Mesenchymal stem cell (in vitro differentiated cells and primary cell): ENCODE measurements at regions not wholly inside any gene's neighbourhood (a gene's known extent, or its start where the extent isn't known, plus 50 kb on each side); places are given as distances from the start of the nearest gene placed in this dataset.

Source experiments
- DNase-seq: peaks from one replicate; pipeline ENCODE4 v3.0.0-alpha.2; 2013
- H2AFZ ChIP-seq: one replicate; pipeline ENCODE4 v1.6.1; 2013; ENCODE audit warnings: low read depth, mild to moderate bottlenecking, control low read depth, inconsistent platforms, low read length, moderate library complexity
- H2AK5ac ChIP-seq: 2 replicates; pipeline ENCODE4 v1.6.1; 2013; ENCODE audit warnings: low read length, moderate library complexity, mild to moderate bottlenecking, inconsistent platforms; ENCODE audit not compliant: severe bottlenecking
- H2BK120ac ChIP-seq: one replicate; pipeline ENCODE4 v1.6.1; 2013; ENCODE audit warnings: low read depth, mild to moderate bottlenecking, inconsistent platforms, low read length, moderate library complexity
- H2BK12ac ChIP-seq, 2 experiments: one replicate each; pipeline ENCODE4 v1.6.1; 2013; ENCODE audit warnings: inconsistent platforms in 2 of 2, low read length in 2 of 2, mild to moderate bottlenecking in 2 of 2, moderate library complexity in 2 of 2, control low read depth in 1 of 2
- H2BK15ac ChIP-seq: one replicate; pipeline ENCODE4 v1.6.1; 2013; ENCODE audit warnings: mild to moderate bottlenecking, low read depth, inconsistent platforms; ENCODE audit not compliant: poor library complexity, severe bottlenecking
- H2BK5ac ChIP-seq: 2 replicates; pipeline ENCODE4 v1.6.1; 2013; ENCODE audit warnings: low read depth, mild to moderate bottlenecking, low read length, control low read depth, inconsistent platforms; ENCODE audit not compliant: poor library complexity, severe bottlenecking
- H3K14ac ChIP-seq, 2 experiments: one replicate each; pipeline ENCODE4 v1.6.1; 2013; ENCODE audit warnings: inconsistent platforms in 2 of 2, low read length in 2 of 2, control low read depth in 1 of 2, mild to moderate bottlenecking in 1 of 2, moderate library complexity in 1 of 2
- H3K18ac ChIP-seq, 2 experiments: one replicate each; pipeline ENCODE4 v1.6.1; 2013; ENCODE audit warnings: inconsistent platforms in 2 of 2, low read length in 2 of 2, control low read depth in 1 of 2, low read depth in 1 of 2, mild to moderate bottlenecking in 1 of 2
- H3K23ac ChIP-seq, 2 experiments: one replicate each; pipeline ENCODE4 v1.6.1; 2013; ENCODE audit warnings: inconsistent platforms in 2 of 2, low read length in 2 of 2, mild to moderate bottlenecking in 2 of 2, moderate library complexity in 2 of 2, control low read depth in 1 of 2
- H3K27ac ChIP-seq: 2 replicates; pipeline ENCODE4 v1.5.1; 2013; ENCODE audit warnings: mild to moderate bottlenecking, moderate library complexity, low read length, control low read depth, inconsistent platforms; ENCODE audit not compliant: poor library complexity, severe bottlenecking
- H3K27me3 ChIP-seq, 2 experiments: 2 replicates each; pipeline versions ENCODE4 v1.6.1 to v1.7.0; 2013; ENCODE audit warnings: low read length in 2 of 2, mild to moderate bottlenecking in 2 of 2, moderate library complexity in 2 of 2, control low read depth in 1 of 2, inconsistent platforms in 1 of 2; ENCODE audit not compliant: control insufficient read depth in 1 of 2, insufficient read depth in 1 of 2
- H3K36me3 ChIP-seq, 2 experiments: 2 replicates each; pipeline versions ENCODE4 v1.6.1 to v1.7.0; 2013; ENCODE audit warnings: low read length in 2 of 2, control low read depth in 1 of 2, inconsistent platforms in 1 of 2, low read depth in 1 of 2, mild to moderate bottlenecking in 1 of 2; ENCODE audit not compliant: insufficient read depth in 2 of 2, control insufficient read depth in 1 of 2
- H3K4ac ChIP-seq, 2 experiments: one replicate each; pipeline ENCODE4 v1.6.1; 2013; ENCODE audit warnings: inconsistent platforms in 2 of 2, low read length in 2 of 2, mild to moderate bottlenecking in 2 of 2, moderate library complexity in 2 of 2, control low read depth in 1 of 2, low read depth in 1 of 2
- H3K4me1 ChIP-seq: 2 replicates; pipeline ENCODE4 v1.6.1; 2013; ENCODE audit warnings: low read depth, low read length, control low read depth; ENCODE audit not compliant: control insufficient read depth, insufficient read depth
- H3K4me2 ChIP-seq: 2 replicates; pipeline ENCODE4 v1.6.1; 2013; ENCODE audit warnings: low read length, mild to moderate bottlenecking, inconsistent platforms; ENCODE audit not compliant: poor library complexity, severe bottlenecking
- H3K4me3 ChIP-seq, 2 experiments: 2 replicates each; pipeline versions ENCODE4 v1.5.1 to v1.7.0; 2013; ENCODE audit warnings: low read length in 2 of 2, mild to moderate bottlenecking in 2 of 2, control low read depth in 1 of 2, low read depth in 1 of 2; ENCODE audit not compliant: insufficient read depth in 1 of 2
- H3K79me1 ChIP-seq: replicated peaks from 2 replicates; pipeline ENCODE4 v1.6.1; 2013; ENCODE audit warnings: mild to moderate bottlenecking, control low read depth, low read length, inconsistent platforms; ENCODE audit not compliant: poor library complexity, severe bottlenecking
- H3K9ac ChIP-seq: 2 replicates; pipeline ENCODE4 v1.7.0; 2013; ENCODE audit warnings: mild to moderate bottlenecking, low read length, moderate library complexity
- H3K9me3 ChIP-seq: 2 replicates; pipeline ENCODE4 v1.7.0; 2013; ENCODE audit warnings: mild to moderate bottlenecking, low read length; ENCODE audit not compliant: control insufficient read depth
- H4K8ac ChIP-seq: one replicate; pipeline ENCODE4 v1.6.1; 2013; ENCODE audit warnings: inconsistent platforms, mild to moderate bottlenecking, low read length, moderate library complexity
- H4K91ac ChIP-seq: one replicate; pipeline ENCODE4 v1.6.1; 2013; ENCODE audit warnings: mild to moderate bottlenecking, low read length, inconsistent platforms
- WGBS: methylation state at CpG from one replicate; pipeline ENCODE4 v1.1.7; 2013; ENCODE audit warnings: mixed read lengths; 5-methylcytosine and 5-hydroxymethylcytosine counted together

GRCh38 chr12:59010941-59011340 lies 90.6 kb upstream of the LRIG3 start:
- Histone ChIP-seq H3K79me1 (no peaks in the 10 kb centered on the region), H2BK120ac (no peak overlapping the region), H2BK12ac (no peak overlapping the region), H3K9ac (no peak overlapping the region), H3K14ac (no peak overlapping the region), H4K91ac (no peak overlapping the region), H3K9me3 (no peaks in the 10 kb centered on the region), H2AK5ac (no peak overlapping the region), H2AFZ (no peak overlapping the region), H3K23ac (no peak overlapping the region), H3K4me2 (no peak overlapping the region), H3K4me3 (no peak overlapping the region), H3K36me3 (no peaks in the 10 kb centered on the region), H3K4me1 (no peaks in the 10 kb centered on the region), H3K18ac (no peak overlapping the region), H4K8ac (no peak overlapping the region), H3K27ac (no peak overlapping the region), H3K27me3 (no peaks in the 10 kb centered on the region), H2BK5ac (no peak overlapping the region), H3K4ac (no peak overlapping the region), H2BK15ac (no peak overlapping the region)
- no peak for DNase-seq
- WGBS, result 79% methylated on average over 2 of the region's 3 CpGs

- Histone ChIP-seq H3K36me3 (no peaks in the 10 kb centered on the region), H2BK15ac (no peak overlapping the region), H3K9me3 (no peaks in the 10 kb centered on the region), H3K27ac (no peak overlapping the region), H3K9ac (no peak overlapping the region), H2AK5ac (no peak overlapping the region), H3K4me1 (no peaks in the 10 kb centered on the region), H3K27me3 (no peaks in the 10 kb centered on the region), H2BK120ac (no peak overlapping the region), H3K79me1 (no peaks in the 10 kb centered on the region), H4K91ac (no peak overlapping the region), H3K14ac (no peak overlapping the region), H4K8ac (no peak overlapping the region), H3K4me2 (no peak overlapping the region), H2AFZ (no peak overlapping the region), H3K4ac (no peak overlapping the region), H2BK5ac (no peak overlapping the region), H3K4me3 (no peak overlapping the region), H3K18ac (no peak overlapping the region), H3K23ac (no peak overlapping the region), H2BK12ac (no peak overlapping the region)
- 96% methylated on average over 5 of the region's 5 CpGs for WGBS
- no peak for DNase-seq
Observed at GRCh38 chr12:59010118-59010517, 89.8 kb upstream of the LRIG3 start.

- H2BK12ac ChIP-seq, result no peak overlapping the region
- H3K27ac ChIP-seq, result no peak overlapping the region
- H3K27me3 ChIP-seq, result no peaks in the 10 kb centered on the region
- H2BK15ac ChIP-seq, result no peak overlapping the region
- no peak overlapping the region for H2AFZ ChIP-seq
- no peak for DNase-seq
- H3K23ac ChIP-seq, result no peak overlapping the region
- no peak overlapping the region for H3K4ac ChIP-seq
- no peaks in the 10 kb centered on the region for H3K4me1 ChIP-seq
- H2BK120ac ChIP-seq, result no peak overlapping the region
- WGBS, result 94% methylated on average over 1 of the region's 3 CpGs
- no peak overlapping the region for H4K8ac ChIP-seq
- no peak overlapping the region for H3K18ac ChIP-seq
- H2AK5ac ChIP-seq, result no peak overlapping the region
- H3K79me1 ChIP-seq, result no peaks in the 10 kb centered on the region
- no peak overlapping the region for H3K4me2 ChIP-seq
- H3K9ac ChIP-seq, result no peak overlapping the region
- no peak overlapping the region for H3K14ac ChIP-seq
- H3K4me3 ChIP-seq, result no peak overlapping the region
- no peaks in the 10 kb centered on the region for H3K36me3 ChIP-seq
- H4K91ac ChIP-seq, result no peak overlapping the region
- no peak overlapping the region for H2BK5ac ChIP-seq
- H3K9me3 ChIP-seq, result no peaks in the 10 kb centered on the region
Observed at GRCh38 chr12:59007620-59008019, 87.3 kb upstream of the LRIG3 start.

- WGBS, result 69% methylated on average over 2 of the region's 4 CpGs
- DNase-seq, result peak; percentile 1
- no peaks in the 10 kb centered on the region for H3K79me1 ChIP-seq
- H3K4me1 ChIP-seq, result no peaks in the 10 kb centered on the region
- no peak overlapping the region for H3K4ac ChIP-seq
- H3K14ac ChIP-seq, result no peak overlapping the region
- no peak overlapping the region for H3K27ac ChIP-seq
- no peaks in the 10 kb centered on the region for H3K9me3 ChIP-seq
- no peak overlapping the region for H4K8ac ChIP-seq
- no peak overlapping the region for H3K23ac ChIP-seq
- no peak overlapping the region for H3K4me2 ChIP-seq
- peak overlapping the region; percentile 78 for H3K9ac ChIP-seq
- H2BK15ac ChIP-seq, result no peak overlapping the region
- no peaks in the 10 kb centered on the region for H3K36me3 ChIP-seq
- no peak overlapping the region for H4K91ac ChIP-seq
- no peak overlapping the region for H2BK12ac ChIP-seq
- no peak overlapping the region for H2BK5ac ChIP-seq
- no peak overlapping the region for H2AK5ac ChIP-seq
- no peak overlapping the region for H2AFZ ChIP-seq
- no peak overlapping the region for H3K18ac ChIP-seq
- no peak overlapping the region for H3K4me3 ChIP-seq
- H2BK120ac ChIP-seq, result no peak overlapping the region
- H3K27me3 ChIP-seq, result no peaks in the 10 kb centered on the region
Observed at GRCh38 chr12:59005193-59005955, 85.1 kb upstream of the LRIG3 start.
